HEK293 (cell line): ENCODE measurements at regions not wholly inside any gene's neighbourhood (a gene's known extent, or its start where the extent isn't known, plus 50 kb on each side); places are given as distances from the start of the nearest gene placed in this dataset.

ENCODE experiments used
- CTCF ChIA-PET: fragments of 350-600 bp; formaldehyde crosslinking; extraction: SDS; loops from one replicate; lab custom pipeline; 2021; ENCODE audit warnings: antibody characterized with exemption; lab: Yijun Ruan, JAX
- POLR2A ChIA-PET: fragments of 300-600 bp; formaldehyde crosslinking; extraction: SDS; loops from one replicate; lab custom pipeline; 2020; ENCODE audit warnings: antibody characterized with exemption, inconsistent platforms; lab: Yijun Ruan, JAX
- H3K27ac ChIP-seq: fragments of 200-500 bp; sonication (Bioruptor generic); 2 replicates; pipeline ENCODE4 v1.5.1; 2014; ENCODE audit warnings: low read depth, low read length, control low read depth, inconsistent platforms; ENCODE audit errors: extremely low read depth
- H3K36me3 ChIP-seq, 2 experiments: fragments of 200-500 bp in 1 of 2; sonication (Bioruptor generic) in 1 of 2; 1 replicate in 1 of 2; 2 replicates in 1 of 2; pipeline ENCODE4 v1.5.1; 2014 to 2017; ENCODE audit warnings: inconsistent platforms in 2 of 2, low read length in 2 of 2; ENCODE audit not compliant: control insufficient read depth in 2 of 2, insufficient read depth in 1 of 2
- H3K4me1 ChIP-seq: fragments of 200-500 bp; sonication (Bioruptor generic); 2 replicates; pipeline ENCODE4 v1.5.1; 2014; ENCODE audit warnings: mild to moderate bottlenecking, low read length, inconsistent platforms; ENCODE audit not compliant: control insufficient read depth, insufficient read depth
- H3K4me3 ChIP-seq: 2 replicates; pipeline ENCODE4 v1.5.1; 2011; ENCODE audit warnings: low read depth, mild to moderate bottlenecking, control low read depth, low read length, moderate library complexity
- H3K9me3 ChIP-seq: fragments of 200-500 bp; sonication (Bioruptor generic); 2 replicates; pipeline ENCODE4 v1.5.1; 2014; ENCODE audit warnings: low read depth, low read length, inconsistent platforms; ENCODE audit not compliant: control insufficient read depth, insufficient read depth
- GLIS2 ChIP-seq: fragments of 450-650 bp; formaldehyde crosslinking; IDR thresholded peaks from 2 replicates; pipeline ENCODE4 v1.5.1; 2016; ENCODE audit warnings: missing biosample characterization, missing genetic modification characterization
- HOXD13 ChIP-seq: sonication (generic); formaldehyde crosslinking; IDR thresholded peaks from 2 replicates; pipeline ENCODE4 v1.8.0; 2022; ENCODE audit warnings: missing genetic modification reagents, borderline replicate concordance
- IKZF3 ChIP-seq: fragments of 450-650 bp; IDR thresholded peaks from 2 replicates; pipeline ENCODE4 v1.5.0; 2018; ENCODE audit warnings: missing biosample characterization, mild to moderate bottlenecking, missing genetic modification characterization, moderate library complexity
- KLF7 ChIP-seq: fragments of 450-650 bp; formaldehyde crosslinking; IDR thresholded peaks from 2 replicates; pipeline ENCODE4 v1.5.1; 2016; ENCODE audit warnings: missing biosample characterization, missing genetic modification characterization, borderline replicate concordance
- KLF9 ChIP-seq: fragments of 450-650 bp; formaldehyde crosslinking; IDR thresholded peaks from 2 replicates; pipeline ENCODE4 v1.5.1; 2016; ENCODE audit warnings: missing biosample characterization, missing genetic modification characterization, low read depth
- MEIS1 ChIP-seq: sonication (generic); formaldehyde crosslinking; IDR thresholded peaks from 2 replicates; pipeline ENCODE4 v1.8.1; 2022; ENCODE audit warnings: missing genetic modification reagents, mild to moderate bottlenecking, borderline replicate concordance
- REPIN1 ChIP-seq: fragments of 450-650 bp; formaldehyde crosslinking; IDR thresholded peaks from 2 replicates; pipeline ENCODE4 v1.5.1; 2017; ENCODE audit warnings: missing biosample characterization, missing genetic modification characterization, low read depth
- REST ChIP-seq: fragments of 450-650 bp; formaldehyde crosslinking; IDR thresholded peaks from 2 replicates; pipeline ENCODE4 v1.5.1; 2016; ENCODE audit warnings: missing biosample characterization, missing genetic modification characterization
- SP2 ChIP-seq: fragments of 450-650 bp; formaldehyde crosslinking; IDR thresholded peaks from 2 replicates; pipeline ENCODE4 v1.5.1; 2016; ENCODE audit warnings: missing biosample characterization, missing genetic modification characterization
- SP7 ChIP-seq: fragments of 450-650 bp; formaldehyde crosslinking; IDR thresholded peaks from 2 replicates; pipeline ENCODE4 v1.5.1; 2016; ENCODE audit warnings: missing biosample characterization, missing genetic modification characterization
- ZBTB26 ChIP-seq: fragments of 450-650 bp; formaldehyde crosslinking; optimal IDR thresholded peaks from 2 replicates; pipeline ENCODE3; 2016; ENCODE audit warnings: missing biosample characterization, mild to moderate bottlenecking, missing genetic modification characterization
- ZFP37 ChIP-seq: fragments of 450-650 bp; formaldehyde crosslinking; IDR thresholded peaks from 2 replicates; pipeline ENCODE4 v1.5.1; 2016; ENCODE audit warnings: missing biosample characterization, missing genetic modification characterization
- ZNF132 ChIP-seq: fragments of 450-650 bp; formaldehyde crosslinking; IDR thresholded peaks from 2 replicates; pipeline ENCODE4 v1.5.1; 2017; ENCODE audit warnings: missing biosample characterization, missing genetic modification characterization, borderline replicate concordance
- ZNF175 ChIP-seq: fragments of 450-650 bp; formaldehyde crosslinking; IDR thresholded peaks from 2 replicates; pipeline ENCODE4 v1.5.1; 2016; ENCODE audit warnings: missing biosample characterization, missing genetic modification characterization
- ZNF239 ChIP-seq: fragments of 450-650 bp; formaldehyde crosslinking; IDR thresholded peaks from 2 replicates; pipeline ENCODE4 v1.5.1; 2016; ENCODE audit warnings: missing biosample characterization, missing genetic modification characterization
- ZNF311 ChIP-seq: fragments of 450-650 bp; formaldehyde crosslinking; IDR thresholded peaks from 2 replicates; pipeline ENCODE4 v1.5.1; 2017; ENCODE audit warnings: missing biosample characterization, missing genetic modification characterization, borderline replicate concordance
- ZNF341 ChIP-seq: fragments of 450-650 bp; formaldehyde crosslinking; IDR thresholded peaks from 2 replicates; pipeline ENCODE4; 2016; ENCODE audit warnings: low read depth, missing biosample characterization, missing genetic modification characterization
- ZNF362 ChIP-seq: fragments of 450-650 bp; formaldehyde crosslinking; IDR thresholded peaks from 2 replicates; pipeline ENCODE4 v1.5.1; 2016; ENCODE audit warnings: missing biosample characterization, missing genetic modification characterization
- ZNF37A ChIP-seq: fragments of 450-650 bp; IDR thresholded peaks from 2 replicates; pipeline ENCODE4 v1.5.1; 2018; ENCODE audit warnings: missing biosample characterization, missing genetic modification characterization
- ZNF394 ChIP-seq: fragments of 450-650 bp; formaldehyde crosslinking; IDR thresholded peaks from 2 replicates; pipeline ENCODE4 v1.5.1; 2016; ENCODE audit warnings: missing biosample characterization, missing genetic modification characterization, mild to moderate bottlenecking, moderate library complexity, borderline replicate concordance
- ZNF488 ChIP-seq: fragments of 450-650 bp; formaldehyde crosslinking; IDR thresholded peaks from 2 replicates; pipeline ENCODE4 v1.5.1; 2016; ENCODE audit warnings: missing biosample characterization, missing genetic modification characterization
- ZNF558 ChIP-seq: fragments of 450-650 bp; formaldehyde crosslinking; IDR thresholded peaks from 2 replicates; pipeline ENCODE4 v1.5.1; 2016; ENCODE audit warnings: missing biosample characterization, missing genetic modification characterization
- ZNF585B ChIP-seq: fragments of 450-650 bp; formaldehyde crosslinking; IDR thresholded peaks from 2 replicates; pipeline ENCODE4 v1.5.1; 2016; ENCODE audit warnings: missing biosample characterization, missing genetic modification characterization
- ZNF639 ChIP-seq: fragments of 450-650 bp; formaldehyde crosslinking; IDR thresholded peaks from 2 replicates; pipeline ENCODE4 v1.5.1; 2016; ENCODE audit warnings: missing biosample characterization, missing genetic modification characterization
- ZNF677 ChIP-seq: fragments of 450-650 bp; IDR thresholded peaks from 2 replicates; pipeline ENCODE4 v1.5.0; 2018; ENCODE audit warnings: missing biosample characterization, mild to moderate bottlenecking, missing genetic modification characterization, moderate library complexity
- ZNF768 ChIP-seq: fragments of 450-650 bp; formaldehyde crosslinking; IDR thresholded peaks from 2 replicates; pipeline ENCODE4 v1.5.1; 2018; ENCODE audit warnings: missing biosample characterization, mild to moderate bottlenecking, missing genetic modification characterization
- ZNF785 ChIP-seq: fragments of 450-650 bp; formaldehyde crosslinking; IDR thresholded peaks from 2 replicates; pipeline ENCODE4 v1.5.1; 2016; ENCODE audit warnings: missing biosample characterization, missing genetic modification characterization
- ZNF837 ChIP-seq: fragments of 450-650 bp; formaldehyde crosslinking; IDR thresholded peaks from 2 replicates; pipeline ENCODE4 v1.5.1; 2016; ENCODE audit warnings: missing biosample characterization, missing genetic modification characterization

- no peak for TF ChIP-seq HOXD13
- no peak for TF ChIP-seq MEIS1 (CRISPR knock-in tag)
- TF ChIP-seq ZNF394 = no peak
These were observed 109.2 kb downstream of the MTRR start (continued) for GRCh38 chr5:7978114-7978513.

GRCh38 chr5:7978991-7979390 is 110.0 kb downstream of the MTRR start:
- Histone ChIP-seq H3K4me3 (no peak overlapping the region), H3K9me3 (no peaks in the 10 kb centered on the region), H3K4me1 (no peaks in the 10 kb centered on the region), H3K27ac (no peak overlapping the region), H3K36me3 (no peaks in the 10 kb centered on the region)
- CTCF ChIA-PET = no interaction called here
- POLR2A ChIA-PET = no interaction called here
- no peak for TF ChIP-seq ZBTB26 (tag by site-specific recombination)
- TF ChIP-seq ZNF558 (tag by site-specific recombination) = no peak
- no peak for TF ChIP-seq ZNF585B (tag by site-specific recombination)
- TF ChIP-seq ZNF677 = no peak
- TF ChIP-seq ZNF768 (tag by site-specific recombination) = no peak
- TF ChIP-seq SP7 = no peak
- TF ChIP-seq ZNF311 = no peak
- no peak for TF ChIP-seq KLF7 (tag by site-specific recombination)
- no peak for TF ChIP-seq ZNF239 (tag by site-specific recombination)
- TF ChIP-seq ZNF37A = no peak
- no peak for TF ChIP-seq REST (tag by site-specific recombination)
- TF ChIP-seq ZNF341 (tag by site-specific recombination) = no peak
- TF ChIP-seq KLF9 (tag by site-specific recombination) = no peak
- TF ChIP-seq SP2 (tag by site-specific recombination) = no peak
- TF ChIP-seq ZNF488 = no peak
- TF ChIP-seq ZNF785 (tag by site-specific recombination) = no peak

- ChIA-PET POLR2A (no interaction called here), CTCF (no interaction called here)
- no peak overlapping the region for H3K4me3 ChIP-seq
These were observed 111.9 kb downstream of the MTRR start for GRCh38 chr5:7980881-7981280.

More at GRCh38 chr5:7980881-7981280, 111.9 kb downstream of the MTRR start:
- Histone ChIP-seq H3K27ac (no peak overlapping the region), H3K4me1 (no peaks in the 10 kb centered on the region), H3K36me3 (no peaks in the 10 kb centered on the region), H3K9me3 (no peaks in the 10 kb centered on the region)
- TF ChIP-seq GLIS2 (tag by site-specific recombination) = no peak
- TF ChIP-seq IKZF3 (tag by site-specific recombination) = no peak
- TF ChIP-seq REPIN1 (tag by site-specific recombination) = no peak
- no peak for TF ChIP-seq ZNF362
- no peak for TF ChIP-seq ZNF175 (tag by site-specific recombination)
- TF ChIP-seq ZNF132 (tag by site-specific recombination) = no peak
- TF ChIP-seq ZFP37 = no peak
- TF ChIP-seq ZNF837 (tag by site-specific recombination) = no peak
- TF ChIP-seq ZNF639 (tag by site-specific recombination) = no peak
